ENCODE measurements at regions not wholly inside any gene's neighbourhood (a gene's known extent, or its start where the extent isn't known, plus 50 kb on each side); places are given as distances from the start of the nearest gene placed in this dataset.

- no peak for TF ChIP-seq POLR2A (IDR thresholded peaks at IDR 0.05)
- TF ChIP-seq CTCF (IDR thresholded peaks at IDR 0.05): no peak
Observed at GRCh38 chr20:5401277-5401875, 84.6 kb upstream of the PROKR2 start.
